GM12865 (cell line): ENCODE measurements at regions not wholly inside any gene's neighbourhood (a gene's known extent, or its start where the extent isn't known, plus 50 kb on each side); places are given as distances from the start of the nearest gene placed in this dataset.

Experiments
- DNase-seq: peaks from one replicate; pipeline ENCODE4 v3.0.0; 2010; ENCODE audit warnings: low read depth
- H3K4me3 ChIP-seq: 2 replicates; pipeline ENCODE4 v1.5.1; 2011; ENCODE audit warnings: mild to moderate bottlenecking, low read depth, low read length, control low read depth
- TF ChIP-seq, protein P1 (sequence below): IDR thresholded peaks from 2 replicates; pipeline ENCODE4 v1.5.1; 2011; ENCODE audit warnings: low read length, control low read depth, low read depth, inconsistent platforms; ENCODE audit not compliant: insufficient read depth; ENCODE audit errors: missing control alignments

DNA sequence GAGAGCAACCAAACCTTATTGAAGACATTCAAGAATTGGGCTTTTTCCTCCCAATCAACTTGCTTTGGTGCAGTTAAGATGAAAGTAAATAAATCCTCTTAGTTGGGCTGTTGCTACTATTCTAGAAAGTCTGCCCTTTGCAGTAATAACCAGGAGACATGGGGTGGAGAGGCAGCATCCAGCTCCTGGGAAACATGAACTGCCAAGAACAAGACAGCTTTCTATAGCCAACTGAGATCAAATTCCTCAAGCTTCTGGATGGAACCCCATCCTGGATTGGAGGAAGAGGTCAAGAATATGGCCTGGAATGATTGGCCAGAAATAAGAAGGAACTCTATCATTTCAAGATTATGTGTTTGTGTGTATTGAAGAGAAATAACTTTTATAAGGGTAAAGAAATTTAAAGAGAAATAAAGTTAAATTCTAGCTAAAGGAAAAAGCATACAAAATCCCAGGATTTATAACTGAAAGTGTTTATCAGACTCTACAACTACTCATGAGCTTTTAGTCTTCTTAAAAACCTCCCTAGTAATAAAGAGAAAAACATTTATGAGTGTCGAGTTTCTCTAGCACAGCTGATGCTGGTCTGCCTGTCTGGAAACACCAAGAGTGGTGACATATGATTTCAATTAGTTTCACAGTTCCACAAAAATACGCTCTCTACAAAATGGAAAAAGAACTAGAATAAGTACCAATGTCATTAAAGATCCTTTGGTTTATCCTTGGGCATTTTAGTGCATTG is 70.1 kb upstream of the COL1A2 start:
- no peak overlapping the region for H3K4me3 ChIP-seq
- TF ChIP-seq, protein P1, sequence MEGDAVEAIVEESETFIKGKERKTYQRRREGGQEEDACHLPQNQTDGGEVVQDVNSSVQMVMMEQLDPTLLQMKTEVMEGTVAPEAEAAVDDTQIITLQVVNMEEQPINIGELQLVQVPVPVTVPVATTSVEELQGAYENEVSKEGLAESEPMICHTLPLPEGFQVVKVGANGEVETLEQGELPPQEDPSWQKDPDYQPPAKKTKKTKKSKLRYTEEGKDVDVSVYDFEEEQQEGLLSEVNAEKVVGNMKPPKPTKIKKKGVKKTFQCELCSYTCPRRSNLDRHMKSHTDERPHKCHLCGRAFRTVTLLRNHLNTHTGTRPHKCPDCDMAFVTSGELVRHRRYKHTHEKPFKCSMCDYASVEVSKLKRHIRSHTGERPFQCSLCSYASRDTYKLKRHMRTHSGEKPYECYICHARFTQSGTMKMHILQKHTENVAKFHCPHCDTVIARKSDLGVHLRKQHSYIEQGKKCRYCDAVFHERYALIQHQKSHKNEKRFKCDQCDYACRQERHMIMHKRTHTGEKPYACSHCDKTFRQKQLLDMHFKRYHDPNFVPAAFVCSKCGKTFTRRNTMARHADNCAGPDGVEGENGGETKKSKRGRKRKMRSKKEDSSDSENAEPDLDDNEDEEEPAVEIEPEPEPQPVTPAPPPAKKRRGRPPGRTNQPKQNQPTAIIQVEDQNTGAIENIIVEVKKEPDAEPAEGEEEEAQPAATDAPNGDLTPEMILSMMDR = no peak
- no peak for DNase-seq

DNA sequence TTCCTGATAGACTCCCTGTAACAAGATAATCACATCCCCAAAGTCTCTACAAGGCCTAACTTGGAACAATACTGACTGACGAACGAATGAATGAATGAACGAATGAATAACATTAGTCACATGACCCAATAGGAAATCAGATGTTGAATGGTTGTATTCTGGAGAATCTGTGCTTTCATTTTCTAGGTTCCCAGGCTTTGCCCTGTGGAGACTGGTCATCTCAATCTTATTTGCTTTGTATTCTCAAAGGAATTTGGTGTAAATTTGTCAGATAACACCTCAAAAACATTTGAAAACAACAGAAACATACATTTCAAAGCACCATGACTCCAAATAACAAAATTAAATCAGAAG is 69.6 kb upstream of the COL1A2 start:
- no peak overlapping the region for H3K4me3 ChIP-seq
- TF ChIP-seq, protein P1 = no peak
- DNase-seq = no peak

DNA sequence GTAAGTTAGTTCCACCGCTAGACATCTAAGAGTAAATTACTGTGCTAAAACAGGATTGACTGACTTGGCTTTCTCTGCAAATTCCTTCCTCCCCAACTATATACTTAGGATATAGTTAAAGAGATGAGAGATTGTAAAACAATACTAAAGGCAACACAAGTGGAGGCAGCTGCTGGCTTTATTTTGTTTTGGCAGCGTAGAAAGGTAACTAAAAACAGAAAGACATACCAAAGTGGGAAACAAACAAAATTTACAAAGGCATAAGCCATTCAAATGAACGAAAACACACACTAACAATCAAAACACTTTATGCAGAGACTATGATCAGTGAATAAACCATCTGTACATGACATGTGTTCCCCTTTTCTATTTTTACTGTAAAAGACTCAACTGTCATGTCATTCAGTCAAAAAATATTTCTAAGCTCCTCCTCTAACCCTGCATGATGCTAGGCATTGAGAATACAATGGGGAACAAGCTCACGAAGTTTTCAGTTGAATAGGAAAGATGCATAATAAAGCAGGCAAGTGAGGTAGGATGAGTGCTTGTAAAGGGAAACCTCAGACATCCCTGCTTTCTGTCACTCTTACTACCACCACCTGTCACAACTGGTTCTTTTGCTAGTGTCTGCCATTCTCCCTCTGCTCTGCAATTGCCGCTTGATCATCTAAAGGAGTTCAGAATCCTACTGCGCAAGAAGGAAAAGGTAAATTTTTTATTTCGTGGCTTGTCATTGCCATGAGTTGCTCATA is 64.2 kb upstream of the COL1A2 start:
- H3K4me3 ChIP-seq = no peak overlapping the region
- TF ChIP-seq, protein P1 = no peak
- no peak for DNase-seq

DNA sequence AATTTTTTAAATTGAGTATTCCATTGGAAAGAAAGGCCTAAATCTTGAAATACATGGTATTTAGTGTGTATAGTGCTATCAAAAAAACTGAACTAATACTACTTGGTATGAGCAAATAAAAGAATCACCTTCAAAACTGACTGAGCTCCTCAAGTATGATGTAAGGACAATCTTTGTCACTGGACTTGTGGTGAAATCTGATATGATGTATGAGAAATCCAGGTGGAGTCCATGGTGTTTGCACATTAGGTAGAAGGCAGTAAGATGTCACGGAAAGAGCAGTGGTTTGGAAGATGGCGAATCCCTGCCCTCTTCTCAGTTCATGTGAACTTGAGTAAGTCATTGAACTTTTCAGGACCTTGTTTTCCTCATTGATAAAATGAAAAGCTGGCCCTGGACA is 62.1 kb upstream of the COL1A2 start:
- no peak overlapping the region for H3K4me3 ChIP-seq
- TF ChIP-seq, protein P1 = no peak
- DNase-seq = no peak

GRCh38 chr7:94333810-94334209 is 60.9 kb upstream of the COL1A2 start:
- TF ChIP-seq, protein P1 = no peak
- no peak for DNase-seq
- H3K4me3 ChIP-seq = no peak overlapping the region

GRCh38 chr7:94335586-94335985 is 59.1 kb upstream of the COL1A2 start:
- no peak overlapping the region for H3K4me3 ChIP-seq
- TF ChIP-seq, protein P1 = no peak
- no peak for DNase-seq
